GM12878 (cell line): ENCODE measurements at regions not wholly inside any gene's neighbourhood (a gene's known extent, or its start where the extent isn't known, plus 50 kb on each side); places are given as distances from the start of the nearest gene placed in this dataset.

Experiments
- ATAC-seq: fragments of 200-7000 bp; cut with Tn5 transposase; 3 replicates; pipeline ENCODE4 v1.9.1; 2020; ENCODE audit warnings: mild to moderate bottlenecking, moderate library complexity
- BruUV-seq: library from RNA; stranded (reverse); fragments of 400-500 nt; replicated peaks from 2 replicates; lab custom pipeline; 2021; lab: Mats Ljungman, UMichigan
- CTCF ChIA-PET: fragments of 300-600 bp; sonication (Branson Sonifier 250); formaldehyde crosslinking; extraction: SDS; loops from one replicate; lab custom pipeline; 2021; ENCODE audit warnings: inconsistent platforms; lab: Yijun Ruan, JAX
- POLR2A ChIA-PET: fragments of 350-600 bp; formaldehyde crosslinking; extraction: SDS; loops from one replicate; lab custom pipeline; 2021; ENCODE audit warnings: inconsistent platforms; lab: Charles Lee
- RAD21 ChIA-PET: fragments of 300-600 bp; sonication (Branson Sonifier 250); formaldehyde crosslinking; loops from one replicate; lab custom pipeline; 2023; ENCODE audit warnings: antibody characterized with exemption; ENCODE audit not compliant: unreplicated experiment; lab: Charles Lee
- SMC1A ChIA-PET: fragments of 300-600 bp; sonication (Branson Sonifier 250); formaldehyde crosslinking; loops from one replicate; lab custom pipeline; 2023; ENCODE audit not compliant: unreplicated experiment, uncharacterized antibody; lab: Charles Lee
- DNase-seq: peaks from one replicate; pipeline ENCODE4 v3.0.0-alpha.2; 2011; ENCODE audit warnings: low read depth, low spot score
- FAIRE-seq: peaks from 3 replicates; lab custom pipeline; 2011; peaks lifted over from hg19 to GRCh38; lab: Jason Lieb, UNC
- H2AFZ ChIP-seq: 2 replicates; pipeline ENCODE4 v1.6.0; 2011; ENCODE audit warnings: low read depth, low read length, control low read depth; ENCODE audit not compliant: control insufficient read depth
- H3K27ac ChIP-seq: 2 replicates; pipeline ENCODE4 v1.5.1; 2011; ENCODE audit warnings: control low read depth; ENCODE audit not compliant: control insufficient read depth, insufficient read depth
- H3K27me3 ChIP-seq, 2 experiments: replicated peaks in 1 of 2; 2 replicates each; pipeline versions ENCODE4 v1.6.0 to v1.6.1; 2011; ENCODE audit warnings: low read length in 1 of 2; ENCODE audit not compliant: control insufficient read depth in 2 of 2, insufficient read depth in 2 of 2
- H3K36me3 ChIP-seq, 2 experiments: 2 replicates each; pipeline ENCODE4 v1.5.1; 2011; ENCODE audit warnings: low read length in 1 of 2; ENCODE audit not compliant: control insufficient read depth in 2 of 2, insufficient read depth in 2 of 2
- H3K4me1 ChIP-seq: 2 replicates; pipeline ENCODE4 v1.6.1; 2011; ENCODE audit warnings: mild to moderate bottlenecking, low read length, moderate library complexity, mixed read lengths; ENCODE audit not compliant: control insufficient read depth, insufficient read depth
- H3K4me2 ChIP-seq: 2 replicates; pipeline ENCODE4 v1.6.0; 2011; ENCODE audit warnings: control low read depth; ENCODE audit not compliant: control insufficient read depth, insufficient read depth
- H3K4me3 ChIP-seq: fragments of 200-600 bp; sonication (generic); 2 replicates; pipeline ENCODE4 v1.5.1; 2016
- H3K79me2 ChIP-seq: 2 replicates; pipeline ENCODE4 v1.6.0; 2011; ENCODE audit warnings: low read length; ENCODE audit not compliant: control insufficient read depth, insufficient read depth
- H3K9ac ChIP-seq: 2 replicates; pipeline ENCODE4 v1.8.0; 2011; ENCODE audit warnings: low read length, control low read depth, mixed read lengths; ENCODE audit not compliant: control insufficient read depth, insufficient read depth
- H3K9me3 ChIP-seq: replicated peaks from 3 replicates; pipeline ENCODE4 v1.5.1; 2011; ENCODE audit warnings: mild to moderate bottlenecking, low read length; ENCODE audit not compliant: control insufficient read depth, insufficient read depth
- H4K20me1 ChIP-seq: 2 replicates; pipeline ENCODE4 v1.6.0; 2011; ENCODE audit not compliant: control insufficient read depth, insufficient read depth
- CBFB ChIP-seq: IDR thresholded peaks from 2 replicates; pipeline ENCODE4 v1.6.1; 2016; ENCODE audit warnings: antibody characterized with exemption, low read depth
- FOXM1 ChIP-seq: IDR thresholded peaks from 2 replicates; pipeline ENCODE4 v1.6.1; 2012; ENCODE audit warnings: low read depth, mild to moderate bottlenecking, inconsistent platforms, low read length, moderate library complexity
- HDGF ChIP-seq: fragments of 450-650 bp; IDR thresholded peaks from 2 replicates; pipeline ENCODE4 v1.6.1; 2016; ENCODE audit warnings: antibody characterized with exemption
- PBX3 ChIP-seq: IDR thresholded peaks from 2 replicates; pipeline ENCODE4 v1.6.1; 2011; ENCODE audit warnings: mild to moderate bottlenecking, low read depth, low read length, moderate library complexity; ENCODE audit not compliant: insufficient replicate concordance
- RAD51 ChIP-seq: fragments of 450-650 bp; IDR thresholded peaks from 2 replicates; pipeline ENCODE4 v1.6.1; 2016; ENCODE audit warnings: moderate library complexity, mild to moderate bottlenecking, inconsistent platforms
- RELB ChIP-seq: fragments of 450-650 bp; IDR thresholded peaks from 2 replicates; pipeline ENCODE4 v1.6.1; 2017; ENCODE audit warnings: low read depth, mild to moderate bottlenecking, moderate library complexity
- TAF1 ChIP-seq: IDR thresholded peaks from 2 replicates; pipeline ENCODE4 v1.6.1; 2011; ENCODE audit warnings: mild to moderate bottlenecking, low read depth, low read length, borderline replicate concordance
- ZNF592 ChIP-seq: fragments of 450-650 bp; IDR thresholded peaks from 2 replicates; pipeline ENCODE4 v1.6.1; 2017; ENCODE audit warnings: mild to moderate bottlenecking, moderate library complexity
- WGBS: methylation state at CpG from one replicate; pipeline ENCODE4 v1.1.6; 2016; ENCODE audit warnings: low lambda C conversion rate; ENCODE audit not compliant: insufficient replicate concordance, insufficient coverage; ENCODE audit errors: missing lambda C conversion rate; 5-methylcytosine and 5-hydroxymethylcytosine counted together
- in situ Hi-C: fragments of 300-500 bp; cut with MboI; formaldehyde crosslinking; loops from 9 replicates; pipeline ENCODE4 v1.14.3; 2018; ENCODE audit warnings: mixed read lengths
- intact Hi-C: fragments of 100-400 bp; cut with micrococcal nuclease; formaldehyde crosslinking; loops from one replicate; pipeline ENCODE4 v1.14.2; 2022; ENCODE audit not compliant: unreplicated experiment

- no peak for FAIRE-seq
- RAD21 ChIA-PET: no interaction called here
- no TSS peak for BruUV-seq
- Histone ChIP-seq H3K79me2 (no peaks in the 10 kb centered on the region), H3K9me3 (no peaks in the 10 kb centered on the region), H3K4me2 (no peak overlapping the region), H4K20me1 (no peaks in the 10 kb centered on the region), H3K9ac (no peak overlapping the region), H3K27ac (no peak overlapping the region), H2AFZ (no peak overlapping the region), H3K4me1 (no peaks in the 10 kb centered on the region), H3K36me3 (no peaks in the 10 kb centered on the region), H3K27me3 (no peaks in the 10 kb centered on the region), H3K4me3 (no peak overlapping the region)
- ATAC-seq: no peak
- WGBS: 50% methylated on average over 5 of the region's 5 CpGs
- no peak for DNase-seq
- POLR2A ChIA-PET: no interaction called here
- SMC1A ChIA-PET: no interaction called here
- TF ChIP-seq RAD51 (no peak), RELB (no peak), TAF1 (no peak), PBX3 (no peak), FOXM1 (no peak), ZNF592 (no peak), HDGF (no peak), CBFB (no peak)
- CTCF ChIA-PET: no interaction called here
- in situ Hi-C loops: no loop called here
- intact Hi-C loops: no loop called here
These were observed 790.7 kb upstream of the COBL start for GRCh38 chr7:52107355-52107754.
